Mucosa of descending colon (tissue), 3 donors: ENCODE measurements at regions not wholly inside any gene's neighbourhood (a gene's known extent, or its start where the extent isn't known, plus 50 kb on each side); places are given as distances from the start of the nearest gene placed in this dataset.
"Not testable (repeated sequence)": the region's sequence is repeated elsewhere in the genome, so short reads cannot be mapped to it uniquely, and the experiment has no call there.

Source experiments
- ATAC-seq: fragments of 200-7000 bp; cut with Tn5 transposase; one replicate; pipeline ENCODE4 v1.9.1; 2020; ENCODE audit warnings: mild to moderate bottlenecking, moderate library complexity
- DNase-seq, 3 donors: peaks; one replicate each; pipeline ENCODE4 v3.0.0-alpha.2; 2020
- H3K36me3 ChIP-seq: fragments of 200-600 bp; one replicate; pipeline ENCODE4 v1.8.0; 2021; ENCODE audit warnings: low read depth, mild to moderate bottlenecking
- H3K4me1 ChIP-seq: fragments of 200-600 bp; one replicate; pipeline ENCODE4 v1.8.0; 2021; ENCODE audit warnings: low read depth, mild to moderate bottlenecking
- H3K4me3 ChIP-seq: fragments of 200-600 bp; one replicate; pipeline ENCODE4 v1.8.0; 2021; ENCODE audit warnings: mild to moderate bottlenecking
- H3K9me3 ChIP-seq: fragments of 200-600 bp; one replicate; pipeline ENCODE4 v1.8.0; 2021; ENCODE audit warnings: mild to moderate bottlenecking
- intact Hi-C, 2 donors: fragments of 100-400 bp; cut with DNase I in 1 of 2; cut with micrococcal nuclease in 1 of 2; formaldehyde crosslinking; loops; one replicate each; pipeline versions ENCODE4 v1.11.0 to v1.11.1; 2022; cut with DNase I, micrococcal nuclease
- TF ChIP-seq, protein P1 (sequence below): fragments of 200-600 bp; IDR thresholded peaks from one replicate; pipeline ENCODE4 v1.8.0; 2022; ENCODE audit warnings: antibody characterized with exemption, mild to moderate bottlenecking
- donor health status: DM: no; HTN: no; CAD: no; lungs with moderate emphysema.
- donor health status: DM: no; HTN: no; CAD: no.
- donor health status: DM: no; HTN: yes; CAD: no.

- intact Hi-C loops: no loop called here
- Histone ChIP-seq H3K9me3 (no peaks in the 10 kb centered on the region), H3K4me1 (no peaks in the 10 kb centered on the region), H3K4me3 (no peak overlapping the region), H3K36me3 (no peaks in the 10 kb centered on the region)
- TF ChIP-seq, protein P1, sequence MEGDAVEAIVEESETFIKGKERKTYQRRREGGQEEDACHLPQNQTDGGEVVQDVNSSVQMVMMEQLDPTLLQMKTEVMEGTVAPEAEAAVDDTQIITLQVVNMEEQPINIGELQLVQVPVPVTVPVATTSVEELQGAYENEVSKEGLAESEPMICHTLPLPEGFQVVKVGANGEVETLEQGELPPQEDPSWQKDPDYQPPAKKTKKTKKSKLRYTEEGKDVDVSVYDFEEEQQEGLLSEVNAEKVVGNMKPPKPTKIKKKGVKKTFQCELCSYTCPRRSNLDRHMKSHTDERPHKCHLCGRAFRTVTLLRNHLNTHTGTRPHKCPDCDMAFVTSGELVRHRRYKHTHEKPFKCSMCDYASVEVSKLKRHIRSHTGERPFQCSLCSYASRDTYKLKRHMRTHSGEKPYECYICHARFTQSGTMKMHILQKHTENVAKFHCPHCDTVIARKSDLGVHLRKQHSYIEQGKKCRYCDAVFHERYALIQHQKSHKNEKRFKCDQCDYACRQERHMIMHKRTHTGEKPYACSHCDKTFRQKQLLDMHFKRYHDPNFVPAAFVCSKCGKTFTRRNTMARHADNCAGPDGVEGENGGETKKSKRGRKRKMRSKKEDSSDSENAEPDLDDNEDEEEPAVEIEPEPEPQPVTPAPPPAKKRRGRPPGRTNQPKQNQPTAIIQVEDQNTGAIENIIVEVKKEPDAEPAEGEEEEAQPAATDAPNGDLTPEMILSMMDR: no peak
- ATAC-seq (no peak), DNase-seq (no peak)
Measured at GRCh38 chr3:95335517-95335916, 1272.7 kb downstream of the NSUN3 start.

DNA sequence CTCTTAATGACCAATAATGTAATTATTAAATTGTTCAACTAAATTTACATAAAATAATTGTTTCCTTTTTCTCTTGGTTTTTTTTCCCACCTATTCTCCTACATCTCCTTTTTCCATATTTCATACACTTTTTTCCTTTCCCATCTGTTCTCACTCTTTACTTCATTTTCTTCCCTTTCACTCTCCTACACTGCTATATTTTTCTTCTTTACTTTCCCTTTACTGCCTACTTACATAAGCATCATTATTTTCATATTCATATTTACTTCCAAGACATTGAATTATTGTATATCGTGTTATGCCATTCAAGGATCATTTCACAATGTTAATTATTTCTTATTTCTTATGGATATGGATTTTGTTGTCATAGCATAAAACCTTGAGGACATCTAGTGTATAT lies 1275.6 kb downstream of the NSUN3 start:
- Histone ChIP-seq H3K9me3 (no peaks in the 10 kb centered on the region), H3K36me3 (no peaks in the 10 kb centered on the region), H3K4me3 (no peak overlapping the region), H3K4me1 (no peaks in the 10 kb centered on the region)
- TF ChIP-seq, protein P1: no peak
- intact Hi-C loops: no loop called here
- DNase-seq (no peak), ATAC-seq (no peak)

GRCh38 chr3:95341314-95341713 lies 1278.5 kb downstream of the NSUN3 start:
- Histone ChIP-seq H3K4me1 (no peaks in the 10 kb centered on the region), H3K36me3 (no peaks in the 10 kb centered on the region), H3K4me3 (no peak overlapping the region), H3K9me3 (no peaks in the 10 kb centered on the region)
- intact Hi-C loops: no loop called here
- ATAC-seq: peak; percentile 7
- TF ChIP-seq, protein P1: no peak
- peak in 2 of 3 donors; percentile 16 to 30 for DNase-seq

DNA sequence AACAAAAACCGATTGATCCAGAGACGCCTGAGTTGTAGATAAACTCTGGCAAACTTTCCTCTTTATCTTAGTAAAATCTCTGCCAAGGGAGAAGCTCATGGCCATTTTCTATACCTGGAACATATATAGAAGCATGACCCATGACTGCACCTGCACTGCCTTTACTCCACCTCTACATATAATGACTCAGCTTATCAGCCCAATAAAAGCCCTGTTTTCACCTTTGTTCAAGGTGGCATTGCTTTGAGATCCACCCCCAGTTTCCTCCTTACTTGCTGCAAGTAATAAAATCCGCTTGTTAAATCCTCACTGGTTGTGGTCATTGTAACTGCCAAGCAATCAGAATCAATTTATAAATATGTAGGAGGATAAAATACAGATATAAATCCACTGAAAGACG lies 1280.4 kb downstream of the NSUN3 start:
- DNase-seq (peak in 1 of 3 donors; percentile 65), ATAC-seq (peak; percentile 100)
- Histone ChIP-seq H3K36me3 (no peaks in the 10 kb centered on the region), H3K4me3 (no peak overlapping the region), H3K9me3 (no peaks in the 10 kb centered on the region), H3K4me1 (no peaks in the 10 kb centered on the region)
- intact Hi-C loops: no loop called here
- TF ChIP-seq, protein P1: no peak

GRCh38 chr3:95343767-95344166 lies 1280.9 kb downstream of the NSUN3 start:
- Histone ChIP-seq H3K4me1 (no peaks in the 10 kb centered on the region), H3K36me3 (no peaks in the 10 kb centered on the region), H3K4me3 (no peak overlapping the region), H3K9me3 (no peaks in the 10 kb centered on the region)
- intact Hi-C loops: no loop called here
- ATAC-seq: no peak
- TF ChIP-seq, protein P1: no peak
- no peak for DNase-seq

DNA sequence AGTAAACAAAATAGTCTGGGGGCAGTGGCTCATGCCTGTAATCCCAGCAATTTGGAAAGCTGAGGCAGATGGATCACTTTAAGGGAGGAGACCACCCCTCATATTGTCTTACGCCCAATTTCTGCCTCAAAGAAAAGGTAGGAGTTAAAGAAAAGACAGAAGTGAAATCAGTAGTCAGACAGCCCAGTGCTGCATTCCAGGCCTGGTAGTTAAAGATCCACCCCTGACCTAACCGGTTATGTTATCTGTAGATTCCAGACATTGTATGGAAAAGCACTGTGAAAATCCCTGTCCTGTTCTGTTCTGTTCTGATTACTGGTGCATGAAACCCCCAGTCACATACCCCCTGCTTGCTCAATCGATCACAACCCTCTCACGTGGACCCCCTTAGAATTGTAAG lies 1285.1 kb downstream of the NSUN3 start:
- not testable (repeated sequence) for H3K9me3 ChIP-seq
- peak in 1 of 3 donors; percentile 36 for DNase-seq

More for the DNA sequence above, 1285.1 kb downstream of the NSUN3 start:
- H3K4me1 ChIP-seq, H3K4me3 ChIP-seq, intact Hi-C loops, H3K36me3 ChIP-seq, ATAC-seq: not testable (repeated sequence)
